CD14-positive monocyte (primary cell): ENCODE measurements at regions not wholly inside any gene's neighbourhood (a gene's known extent, or its start where the extent isn't known, plus 50 kb on each side); places are given as distances from the start of the nearest gene placed in this dataset.

Experiments used
- DNase-seq, 3 donors: peaks; one replicate each; pipeline ENCODE4 v3.0.0-alpha.2; 2011 to 2022
- H2AFZ ChIP-seq: 2 replicates; pipeline ENCODE4 v1.6.0; 2012; ENCODE audit warnings: mild to moderate bottlenecking, low read depth, low read length, inconsistent platforms; ENCODE audit not compliant: insufficient read depth, poor library complexity, severe bottlenecking
- H3K27ac ChIP-seq, 2 donors: 1 replicate in 1 of 2; 2 replicates in 1 of 2; pipeline ENCODE4 v1.5.1; 2012 to 2013; ENCODE audit warnings: low read length in 2 of 2, control low read depth in 1 of 2, inconsistent platforms in 1 of 2, low read depth in 1 of 2, mild to moderate bottlenecking in 1 of 2
- H3K27me3 ChIP-seq, 2 donors: one replicate each; pipeline versions ENCODE4 v1.6.0 to v1.6.1; 2011 to 2013; ENCODE audit warnings: low read length in 2 of 2; ENCODE audit not compliant: control insufficient read depth in 2 of 2, insufficient read depth in 2 of 2
- H3K36me3 ChIP-seq, 2 donors: replicated peaks in 1 of 2; 1 replicate in 1 of 2; 2 replicates in 1 of 2; pipeline versions ENCODE4 v1.5.1 to v1.6.1; 2012 to 2013; ENCODE audit warnings: low read length in 2 of 2, control low read depth in 1 of 2, inconsistent platforms in 1 of 2, mild to moderate bottlenecking in 1 of 2; ENCODE audit not compliant: insufficient read depth in 2 of 2, control insufficient read depth in 1 of 2
- H3K4me1 ChIP-seq, 2 donors: 1 replicate in 1 of 2; 2 replicates in 1 of 2; pipeline versions ENCODE4 v1.5.1 to v1.6.1; 2012 to 2013; ENCODE audit warnings: low read length in 2 of 2, control low read depth in 1 of 2, inconsistent platforms in 1 of 2, mild to moderate bottlenecking in 1 of 2, moderate library complexity in 1 of 2; ENCODE audit not compliant: insufficient read depth in 2 of 2, control insufficient read depth in 1 of 2
- H3K4me2 ChIP-seq: replicated peaks from 2 replicates; pipeline ENCODE3; 2012; ENCODE audit warnings: low read length, moderate library complexity, mild to moderate bottlenecking; ENCODE audit not compliant: poor library complexity, severe bottlenecking; ENCODE audit errors: extremely low read depth
- H3K4me3 ChIP-seq, 3 experiments: fragments of 200-600 bp in 1 of 3; sonication (generic) in 1 of 3; replicated peaks in 1 of 3; 1 replicate in 2 of 3; 2 replicates in 1 of 3; pipeline ENCODE4 v1.5.1; 2011 to 2013; ENCODE audit warnings: low read length in 3 of 3, mild to moderate bottlenecking in 3 of 3, control low read depth in 2 of 3, low read depth in 2 of 3, inconsistent platforms in 1 of 3, moderate library complexity in 1 of 3
- H3K79me2 ChIP-seq: 2 replicates; pipeline ENCODE4 v1.6.0; 2012; ENCODE audit warnings: mild to moderate bottlenecking, control low read depth, inconsistent platforms, low read length, moderate library complexity; ENCODE audit not compliant: insufficient read depth
- H3K9ac ChIP-seq: 2 replicates; pipeline ENCODE4 v1.6.0; 2017; ENCODE audit warnings: low read length, mild to moderate bottlenecking; ENCODE audit not compliant: insufficient read depth, poor library complexity, severe bottlenecking
- H3K9me3 ChIP-seq, 2 donors: replicated peaks in 1 of 2; 1 replicate in 1 of 2; 2 replicates in 1 of 2; pipeline versions ENCODE4 v1.5.1 to v1.6.1; 2012 to 2013; ENCODE audit warnings: low read length in 2 of 2, control low read depth in 1 of 2; ENCODE audit not compliant: control insufficient read depth in 1 of 2, insufficient read depth in 1 of 2
- H4K20me1 ChIP-seq: 2 replicates; pipeline ENCODE4 v1.6.0; 2012; ENCODE audit warnings: mild to moderate bottlenecking, low read length, control low read depth, moderate library complexity; ENCODE audit not compliant: insufficient read depth
- H3K27ac Mint-ChIP-seq, 7 donors: one replicate each; pipeline ENCODE4 v1.8.0; 2020; ENCODE audit warnings: mild to moderate bottlenecking in 7 of 7, mixed read lengths in 7 of 7, moderate library complexity in 6 of 7, inconsistent platforms in 2 of 7
- H3K27me3 Mint-ChIP-seq, 3 donors: one replicate each; pipeline ENCODE4 v1.8.0; 2021 to 2022; ENCODE audit warnings: low read depth in 3 of 3, mild to moderate bottlenecking in 3 of 3, mixed read lengths in 3 of 3, moderate library complexity in 3 of 3, inconsistent platforms in 1 of 3
- H3K36me3 Mint-ChIP-seq, 2 donors: one replicate each; pipeline ENCODE4 v1.8.0; 2020; ENCODE audit warnings: mixed read lengths in 2 of 2, inconsistent platforms in 1 of 2, mild to moderate bottlenecking in 1 of 2
- H3K4me1 Mint-ChIP-seq: one replicate; pipeline ENCODE4 v1.8.0; 2020; ENCODE audit warnings: mild to moderate bottlenecking, mixed read lengths
- H3K4me3 Mint-ChIP-seq, 2 donors: one replicate each; pipeline ENCODE4 v1.8.0; 2020; ENCODE audit warnings: mild to moderate bottlenecking in 2 of 2, mixed read lengths in 2 of 2, moderate library complexity in 1 of 2
- H3K9me3 Mint-ChIP-seq, 7 donors: one replicate each; pipeline ENCODE4 v1.8.0; 2020 to 2022; ENCODE audit warnings: mixed read lengths in 7 of 7, mild to moderate bottlenecking in 6 of 7, moderate library complexity in 6 of 7, inconsistent platforms in 2 of 7
- CTCF ChIP-seq: fragments of 200-600 bp; IDR thresholded peaks from one replicate; pipeline ENCODE4 v1.8.0; 2022; ENCODE audit warnings: antibody characterized with exemption, mild to moderate bottlenecking
- WGBS: methylation state at CpG from one replicate; pipeline ENCODE4 v1.1.5; 2013; ENCODE audit warnings: missing lambda C conversion rate; ENCODE audit not compliant: insufficient coverage; 5-methylcytosine and 5-hydroxymethylcytosine counted together
- intact Hi-C, 2 donors: fragments of 100-400 bp; cut with micrococcal nuclease; formaldehyde crosslinking; loops; one replicate each; pipeline versions ENCODE4 v1.15.0 to v1.15.1; 2023

- Mint-ChIP-seq H3K9me3 (peaks cover 75 to 98% (median 85%) of the 10 kb centered on the region in 7 donors), H3K4me1 (no peaks in the 10 kb centered on the region), H3K27me3 (peaks cover 2% of the 10 kb centered on the region in 3 donors), H3K4me3 (no peak overlapping the region), H3K36me3 (no peaks in the 10 kb centered on the region), H3K27ac (no peak overlapping the region)
- Histone ChIP-seq H3K27ac (no peak overlapping the region), H3K4me2 (no peak overlapping the region), H3K36me3 (no peaks in the 10 kb centered on the region), H3K9me3 (peaks cover 100% of the 10 kb centered on the region in 2 donors), H3K4me3 (no peak overlapping the region), H2AFZ (no peak overlapping the region), H4K20me1 (no peaks in the 10 kb centered on the region), H3K4me1 (no peaks in the 10 kb centered on the region), H3K9ac (no peak overlapping the region), H3K27me3 (no peaks in the 10 kb centered on the region), H3K79me2 (no peaks in the 10 kb centered on the region)
- no peak for DNase-seq
- WGBS, result 75% methylated on average over 17 of the region's 35 CpGs
- TF ChIP-seq CTCF, result no peak
- intact Hi-C loops, result no loop called here
Observed at GRCh38 chr12:34377243-34378035, 355.1 kb downstream of the ALG10 start.

GRCh38 chr12:34379142-34379541 lies 356.8 kb downstream of the ALG10 start:
- no peak overlapping the region for H3K27ac ChIP-seq
- no peaks in the 10 kb centered on the region for H3K27me3 ChIP-seq
- no peak for TF ChIP-seq CTCF
- no peak overlapping the region for H3K9ac ChIP-seq
- H3K9me3 ChIP-seq, result peaks cover 100% of the 10 kb centered on the region in 2 donors
- H3K4me1 ChIP-seq, result no peaks in the 10 kb centered on the region
- no peak overlapping the region for H2AFZ ChIP-seq
- no peaks in the 10 kb centered on the region for H3K4me1 Mint-ChIP-seq
- 67% methylated on average over 16 of the region's 16 CpGs for WGBS
- H4K20me1 ChIP-seq, result no peaks in the 10 kb centered on the region
- H3K4me3 Mint-ChIP-seq, result no peak overlapping the region
- no peaks in the 10 kb centered on the region for H3K79me2 ChIP-seq
- no peak overlapping the region for H3K27ac Mint-ChIP-seq
- H3K4me2 ChIP-seq, result no peak overlapping the region
- no peaks in the 10 kb centered on the region for H3K36me3 Mint-ChIP-seq
- intact Hi-C loops, result no loop called here
- peaks cover 68 to 98% (median 80%) of the 10 kb centered on the region in 7 donors for H3K9me3 Mint-ChIP-seq
- no peaks in the 10 kb centered on the region for H3K36me3 ChIP-seq
- H3K4me3 ChIP-seq, result no peak overlapping the region
- peaks cover 2 to 4% (median 2%) of the 10 kb centered on the region in 3 donors for H3K27me3 Mint-ChIP-seq
- DNase-seq, result no peak
